ENCODE measurements at regions not wholly inside any gene's neighbourhood (a gene's known extent, or its start where the extent isn't known, plus 50 kb on each side); places are given as distances from the start of the nearest gene placed in this dataset.
"Not testable (repeated sequence)": the region's sequence is repeated elsewhere in the genome, so short reads cannot be mapped to it uniquely, and the experiment has no call there.

GRCh38 chr16:85526185-85526974 lies 86.7 kb upstream of the GSE1 start:
- DNase-seq (ENCODE audit: low read depth): no peak

- DNase-seq (ENCODE audit: low read depth): no peak
Observed at GRCh38 chr16:85527042-85527766, 85.9 kb upstream of the GSE1 start.

- DNase-seq (ENCODE audit: low read depth): no peak
Observed at GRCh38 chr16:85527767-85528297, 85.3 kb upstream of the GSE1 start.

- no peak for DNase-seq (ENCODE audit: low read depth)
Observed at GRCh38 chr16:85528528-85529387, 84.4 kb upstream of the GSE1 start.

- no peak for DNase-seq (ENCODE audit: low read depth)
Observed at GRCh38 chr16:85529489-85530369, 83.4 kb upstream of the GSE1 start.

GRCh38 chr16:85530370-85530739 lies 82.8 kb upstream of the GSE1 start:
- no peak for DNase-seq (ENCODE audit: low read depth)

GRCh38 chr16:85531516-85531915 lies 81.6 kb upstream of the GSE1 start:
- DNase-seq (ENCODE audit: low read depth): no peak

- DNase-seq (ENCODE audit: low read depth): no peak
Observed at GRCh38 chr16:85532147-85532546, 81.0 kb upstream of the GSE1 start.

GRCh38 chr16:85533593-85533992 lies 79.5 kb upstream of the GSE1 start:
- DNase-seq (ENCODE audit: low read depth): not testable (repeated sequence)

GRCh38 chr16:85534536-85535351 lies 78.4 kb upstream of the GSE1 start:
- no peak for DNase-seq (ENCODE audit: low read depth)

GRCh38 chr16:85535352-85536072 lies 77.6 kb upstream of the GSE1 start:
- no peak for DNase-seq (ENCODE audit: low read depth)

GRCh38 chr16:85536073-85536410 lies 77.1 kb upstream of the GSE1 start:
- no peak for DNase-seq (ENCODE audit: low read depth)

GRCh38 chr16:85536411-85537330 lies 76.5 kb upstream of the GSE1 start:
- DNase-seq (ENCODE audit: low read depth): no peak

GRCh38 chr16:85537331-85537788 lies 75.8 kb upstream of the GSE1 start:
- DNase-seq (ENCODE audit: low read depth): no peak

GRCh38 chr16:85537795-85538401 lies 75.2 kb upstream of the GSE1 start:
- DNase-seq (ENCODE audit: low read depth): no peak

- no peak for DNase-seq (ENCODE audit: low read depth)
Observed at GRCh38 chr16:85539084-85539483, 74.0 kb upstream of the GSE1 start.

GRCh38 chr16:85539629-85540291 lies 73.4 kb upstream of the GSE1 start:
- DNase-seq (ENCODE audit: low read depth): no peak

- DNase-seq (ENCODE audit: low read depth): no peak
Observed at GRCh38 chr16:85541181-85541580, 71.9 kb upstream of the GSE1 start.

All from stimulated activated CD8-positive, alpha-beta memory T cell treated with anti-CD3 and anti-CD28 coated beads, Interleukin-12 subunit alpha, Interleukin-12 subunit beta, amount 100 ng/mL, for 4 hours (primary cell).